HG02981 (cell line): ENCODE measurements at regions not wholly inside any gene's neighbourhood (a gene's known extent, or its start where the extent isn't known, plus 50 kb on each side); places are given as distances from the start of the nearest gene placed in this dataset.

Source experiments
- ATAC-seq: cut with Tn5 transposase; IDR thresholded peaks from one replicate; pipeline ENCODE4 v1.9.1; 2021; ENCODE audit warnings: mild to moderate bottlenecking, moderate library complexity; ENCODE audit not compliant: unreplicated experiment

- ATAC-seq, result no peak
Observed at GRCh38 chr7:13359656-13360055, 629.8 kb downstream of the ETV1 start.

- no peak for ATAC-seq
Observed at GRCh38 chr7:13386741-13387140, 602.7 kb downstream of the ETV1 start.

GRCh38 chr7:13407911-13408310, 581.6 kb downstream of the ETV1 start:
- no peak for ATAC-seq

- ATAC-seq, result no peak
Observed at GRCh38 chr7:13411151-13411550, 578.3 kb downstream of the ETV1 start.

GRCh38 chr7:13411636-13412035, 577.8 kb downstream of the ETV1 start:
- ATAC-seq, result no peak

- ATAC-seq, result no peak
Observed at GRCh38 chr7:13414181-13414580, 575.3 kb downstream of the ETV1 start.

GRCh38 chr7:13414661-13415107, 574.8 kb downstream of the ETV1 start:
- ATAC-seq, result no peak

- no peak for ATAC-seq
Observed at GRCh38 chr7:13416071-13416470, 573.4 kb downstream of the ETV1 start.

- ATAC-seq, result no peak
Observed at GRCh38 chr7:13416544-13416943, 572.9 kb downstream of the ETV1 start.

- no peak for ATAC-seq
Observed at GRCh38 chr7:13420726-13421125, 568.7 kb downstream of the ETV1 start.

GRCh38 chr7:13421776-13422175, 567.7 kb downstream of the ETV1 start:
- no peak for ATAC-seq

GRCh38 chr7:13433946-13434345, 555.5 kb downstream of the ETV1 start:
- ATAC-seq, result no peak

- ATAC-seq, result no peak
Observed at GRCh38 chr7:13442226-13442625, 547.2 kb downstream of the ETV1 start.

- ATAC-seq, result no peak
Observed at GRCh38 chr7:13447637-13448036, 541.8 kb downstream of the ETV1 start.

GRCh38 chr7:13448243-13448642, 541.2 kb downstream of the ETV1 start:
- no peak for ATAC-seq

GRCh38 chr7:13449460-13449859, 540.0 kb downstream of the ETV1 start:
- ATAC-seq, result no peak

GRCh38 chr7:13454916-13455592, 534.4 kb downstream of the ETV1 start:
- no peak for ATAC-seq

- ATAC-seq, result no peak
Observed at GRCh38 chr7:13457790-13458189, 531.7 kb downstream of the ETV1 start.

- ATAC-seq, result no peak
Observed at GRCh38 chr7:13466874-13467547, 522.5 kb downstream of the ETV1 start.

- ATAC-seq, result no peak
Observed at GRCh38 chr7:13476881-13477444, 512.5 kb downstream of the ETV1 start.

GRCh38 chr7:13489386-13489785, 500.1 kb downstream of the ETV1 start:
- ATAC-seq, result no peak

- ATAC-seq, result no peak
Observed at GRCh38 chr7:13496976-13497375, 492.5 kb downstream of the ETV1 start.
